ENCODE measurements at regions not wholly inside any gene's neighbourhood (a gene's known extent, or its start where the extent isn't known, plus 50 kb on each side); places are given as distances from the start of the nearest gene placed in this dataset.

DNA sequence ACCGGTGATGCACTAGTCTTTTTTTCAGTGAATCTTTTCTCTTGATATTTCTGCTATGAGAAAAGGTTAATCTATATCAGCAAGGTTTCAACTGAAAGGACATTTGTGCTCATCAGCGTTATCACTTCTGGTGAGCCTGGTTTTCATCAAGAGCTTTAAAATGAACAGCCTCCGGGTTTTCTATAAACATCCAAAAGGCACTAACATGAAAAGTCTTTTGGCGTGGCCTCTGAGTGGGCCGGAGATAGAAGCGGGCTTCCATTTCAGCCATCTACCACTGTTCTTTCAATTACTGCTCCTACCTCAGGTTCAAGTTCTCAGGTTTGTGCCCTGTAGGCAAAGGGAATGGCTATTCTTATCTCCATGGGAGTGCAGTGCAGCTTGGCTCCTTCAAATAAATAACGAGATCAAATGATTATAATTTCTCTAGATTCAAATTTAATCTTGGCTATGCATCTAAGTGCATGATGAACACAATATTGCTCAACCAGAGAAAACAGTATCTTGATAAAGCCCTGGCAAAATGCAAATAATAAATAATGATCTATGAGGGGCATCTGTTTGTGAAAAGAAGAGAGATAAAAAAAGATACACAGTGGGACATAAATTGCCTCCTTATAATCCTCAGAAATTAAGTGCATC is 314.8 kb downstream of the CDH2 start:
- H3K4me1 ChIP-seq (replicated peaks; ENCODE audit: insufficient read depth) = no peaks in the 10 kb centered on the region
- no peaks in the 10 kb centered on the region for H3K36me3 ChIP-seq (ENCODE audit: low read depth)
- H3K27me3 ChIP-seq (ENCODE audit: insufficient read depth, low read depth) = no peaks in the 10 kb centered on the region
- no peak overlapping the region for H3K27ac ChIP-seq
- no peak overlapping the region for H2AFZ ChIP-seq
- no TSS peak for BruUV-seq (replicated peaks)
- no peaks in the 10 kb centered on the region for H3F3A ChIP-seq (ENCODE audit: insufficient read depth, low read depth)
- no peaks in the 10 kb centered on the region for H3K79me2 ChIP-seq (ENCODE audit: low read depth)
- no peaks in the 10 kb centered on the region for H3K9me2 ChIP-seq (ENCODE audit: insufficient read depth)
- H3K4me3 ChIP-seq = no peak overlapping the region
- ChIA-PET CTCF (no interaction called here), POLR2A (ENCODE audit: unreplicated experiment) (no interaction called here)
- H3K4me2 ChIP-seq = no peak overlapping the region
- no peak for DNase-seq
- H4K20me1 ChIP-seq (ENCODE audit: insufficient read depth) = no peaks in the 10 kb centered on the region
- intact Hi-C loops (cut with micrococcal nuclease; ENCODE audit: unreplicated experiment) = loop anchor here (10.0 kb wide), 1 partner anchor 253 kb away; no protein-coding TSS in a partner anchor
- H3K9me3 ChIP-seq (ENCODE audit: insufficient read depth, low read depth) = no peaks in the 10 kb centered on the region
- TF ChIP-seq, protein P1, sequence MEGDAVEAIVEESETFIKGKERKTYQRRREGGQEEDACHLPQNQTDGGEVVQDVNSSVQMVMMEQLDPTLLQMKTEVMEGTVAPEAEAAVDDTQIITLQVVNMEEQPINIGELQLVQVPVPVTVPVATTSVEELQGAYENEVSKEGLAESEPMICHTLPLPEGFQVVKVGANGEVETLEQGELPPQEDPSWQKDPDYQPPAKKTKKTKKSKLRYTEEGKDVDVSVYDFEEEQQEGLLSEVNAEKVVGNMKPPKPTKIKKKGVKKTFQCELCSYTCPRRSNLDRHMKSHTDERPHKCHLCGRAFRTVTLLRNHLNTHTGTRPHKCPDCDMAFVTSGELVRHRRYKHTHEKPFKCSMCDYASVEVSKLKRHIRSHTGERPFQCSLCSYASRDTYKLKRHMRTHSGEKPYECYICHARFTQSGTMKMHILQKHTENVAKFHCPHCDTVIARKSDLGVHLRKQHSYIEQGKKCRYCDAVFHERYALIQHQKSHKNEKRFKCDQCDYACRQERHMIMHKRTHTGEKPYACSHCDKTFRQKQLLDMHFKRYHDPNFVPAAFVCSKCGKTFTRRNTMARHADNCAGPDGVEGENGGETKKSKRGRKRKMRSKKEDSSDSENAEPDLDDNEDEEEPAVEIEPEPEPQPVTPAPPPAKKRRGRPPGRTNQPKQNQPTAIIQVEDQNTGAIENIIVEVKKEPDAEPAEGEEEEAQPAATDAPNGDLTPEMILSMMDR (conservative IDR thresholded peaks at IDR 0.05) = no peak
- TF ChIP-seq EZH2 (IDR thresholded peaks at IDR 0.05; ENCODE audit: low read depth) = no peak

DNA sequence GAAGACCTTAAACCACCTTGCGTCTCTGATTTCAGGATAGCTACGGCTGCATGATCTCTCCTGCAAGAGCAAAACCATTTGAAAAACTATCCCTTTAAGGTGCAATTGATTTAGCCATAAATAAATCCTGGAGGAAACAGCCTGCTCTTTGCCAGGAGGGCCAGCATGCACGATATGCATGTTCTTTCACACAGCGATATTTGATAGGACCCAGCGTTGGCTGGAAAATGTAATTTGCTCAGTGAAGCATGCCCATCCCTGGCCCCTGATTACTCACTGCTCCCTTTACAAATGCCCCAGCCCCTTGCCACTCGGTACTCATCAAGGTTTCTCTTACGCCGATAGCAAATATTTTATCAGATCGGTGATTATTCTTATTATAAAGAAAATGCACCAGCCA is 315.4 kb downstream of the CDH2 start:
- intact Hi-C loops (cut with micrococcal nuclease; ENCODE audit: unreplicated experiment) = loop anchor here (10.0 kb wide), 1 partner anchor 253 kb away; no protein-coding TSS in a partner anchor
- ChIA-PET POLR2A (ENCODE audit: unreplicated experiment) (no interaction called here), CTCF (no interaction called here)
- no peaks in the 10 kb centered on the region for H3K9me3 ChIP-seq (ENCODE audit: insufficient read depth, low read depth)
- H4K20me1 ChIP-seq (ENCODE audit: insufficient read depth) = no peaks in the 10 kb centered on the region
- no peak overlapping the region for H2AFZ ChIP-seq
- no peaks in the 10 kb centered on the region for H3K36me3 ChIP-seq (ENCODE audit: low read depth)
- no peak overlapping the region for H3K4me2 ChIP-seq
- DNase-seq = no peak
- no peaks in the 10 kb centered on the region for H3K27me3 ChIP-seq (ENCODE audit: insufficient read depth, low read depth)
- TF ChIP-seq, protein P1 (conservative IDR thresholded peaks at IDR 0.05) = no peak
- H3K27ac ChIP-seq = no peak overlapping the region
- H3K9me2 ChIP-seq (ENCODE audit: insufficient read depth) = no peaks in the 10 kb centered on the region
- no peaks in the 10 kb centered on the region for H3K4me1 ChIP-seq (replicated peaks; ENCODE audit: insufficient read depth)
- no peaks in the 10 kb centered on the region for H3K79me2 ChIP-seq (ENCODE audit: low read depth)
- no peak overlapping the region for H3K4me3 ChIP-seq
- H3F3A ChIP-seq (ENCODE audit: insufficient read depth, low read depth) = no peaks in the 10 kb centered on the region
- BruUV-seq (replicated peaks) = no TSS peak

DNA sequence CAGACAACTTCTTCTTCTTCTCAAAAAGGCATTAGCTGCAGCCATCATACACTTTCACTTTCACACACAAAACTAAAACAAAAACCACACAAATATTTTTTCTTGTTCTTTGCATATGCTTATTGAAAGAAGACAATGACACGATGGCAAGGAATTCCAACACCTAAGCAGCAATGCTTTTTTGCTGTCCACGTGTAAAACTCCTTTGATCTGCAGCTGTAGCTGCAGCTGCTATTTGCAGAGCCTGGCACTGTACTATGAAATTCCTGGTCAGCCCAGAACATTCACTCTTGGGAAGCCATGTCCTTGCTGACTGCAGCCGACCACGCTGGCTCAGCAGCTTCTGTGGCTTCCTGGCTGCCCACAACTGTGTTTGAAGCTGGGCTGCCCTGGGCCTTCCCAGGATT is 316.2 kb downstream of the CDH2 start:
- TF ChIP-seq, protein P1 (conservative IDR thresholded peaks at IDR 0.05) = no peak
- TF ChIP-seq EZH2 (IDR thresholded peaks at IDR 0.05; ENCODE audit: low read depth) = no peak
- no peaks in the 10 kb centered on the region for H3K9me3 ChIP-seq (ENCODE audit: insufficient read depth, low read depth)
- POLR2A ChIA-PET (ENCODE audit: unreplicated experiment) = no interaction called here
- no peaks in the 10 kb centered on the region for H3F3A ChIP-seq (ENCODE audit: insufficient read depth, low read depth)
- CTCF ChIA-PET = interaction anchor here (0.6 to 0.7 kb wide), 2 partner anchors 176 to 308 kb away, joined by 3 to 5 read pairs; no protein-coding TSS in a partner anchor
- no peak for DNase-seq
- H3K27ac ChIP-seq = no peak overlapping the region
- H3K9me2 ChIP-seq (ENCODE audit: insufficient read depth) = no peaks in the 10 kb centered on the region
- no peaks in the 10 kb centered on the region for H3K36me3 ChIP-seq (ENCODE audit: low read depth)
- H3K4me3 ChIP-seq = no peak overlapping the region
- H3K79me2 ChIP-seq (ENCODE audit: low read depth) = no peaks in the 10 kb centered on the region
- H2AFZ ChIP-seq = no peak overlapping the region
- no peaks in the 10 kb centered on the region for H3K27me3 ChIP-seq (ENCODE audit: insufficient read depth, low read depth)
- H4K20me1 ChIP-seq (ENCODE audit: insufficient read depth) = no peaks in the 10 kb centered on the region
- no peaks in the 10 kb centered on the region for H3K4me1 ChIP-seq (replicated peaks; ENCODE audit: insufficient read depth)
- no peak overlapping the region for H3K4me2 ChIP-seq
- intact Hi-C loops (cut with micrococcal nuclease; ENCODE audit: unreplicated experiment) = loop anchor here (10.0 kb wide), 1 partner anchor 254 kb away; no protein-coding TSS in a partner anchor
- BruUV-seq (replicated peaks) = no TSS peak

All from PC-9 (cell line).